T47D (cell line): ENCODE measurements at regions not wholly inside any gene's neighbourhood (a gene's known extent, or its start where the extent isn't known, plus 50 kb on each side); places are given as distances from the start of the nearest gene placed in this dataset.

Experiments used
- DNase-seq, 2 experiments: peaks; one replicate each; pipeline versions ENCODE4 v3.0.0 to v3.0.0-alpha.2; 2011 to 2012; ENCODE audit warnings: low read depth in 1 of 2, low spot score in 1 of 2
- JUND ChIP-seq: IDR thresholded peaks from 2 replicates; pipeline ENCODE4 v1.6.1; 2012; ENCODE audit warnings: low read depth
- in situ Hi-C: cut with HindIII; loops from 2 replicates; pipeline ENCODE4 v1.10.0; 2016; ENCODE audit warnings: low sequenced_read_pairs, low pct_unique_long_range_greater_than_20kb

DNA sequence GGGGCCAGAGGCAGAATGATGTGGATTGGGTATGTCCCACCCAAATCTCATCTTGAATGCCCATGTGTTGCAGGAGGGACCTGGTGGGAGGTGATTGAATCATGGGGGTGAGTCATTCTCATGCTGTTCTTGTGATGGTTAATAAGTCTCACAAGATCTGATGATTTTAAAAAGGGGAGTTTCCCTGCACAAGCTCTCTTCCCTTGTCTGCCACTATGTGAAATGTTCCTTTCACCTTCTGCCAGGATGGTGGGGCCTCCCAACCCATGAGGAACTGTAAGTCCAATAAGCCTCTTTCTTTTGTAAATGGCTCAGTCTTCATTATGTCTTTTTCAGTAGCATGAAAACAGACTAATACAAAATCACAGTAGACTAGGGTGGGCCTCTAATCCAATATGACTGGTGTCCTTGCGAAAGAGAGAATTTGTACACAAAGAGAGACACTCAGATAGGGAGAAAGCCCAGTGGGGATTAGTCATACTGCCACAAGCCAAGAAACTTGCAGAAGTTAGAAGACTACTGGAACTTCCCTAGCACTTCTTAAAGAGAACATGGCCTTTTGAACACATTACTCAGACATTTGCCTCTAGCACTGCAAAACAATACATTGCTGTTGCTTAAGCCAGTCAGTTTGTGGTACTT, 68.4 kb downstream of the ANXA1 start:
- in situ Hi-C loops, result no loop called here
- DNase-seq, result no peak
- no peak for TF ChIP-seq JUND

DNA sequence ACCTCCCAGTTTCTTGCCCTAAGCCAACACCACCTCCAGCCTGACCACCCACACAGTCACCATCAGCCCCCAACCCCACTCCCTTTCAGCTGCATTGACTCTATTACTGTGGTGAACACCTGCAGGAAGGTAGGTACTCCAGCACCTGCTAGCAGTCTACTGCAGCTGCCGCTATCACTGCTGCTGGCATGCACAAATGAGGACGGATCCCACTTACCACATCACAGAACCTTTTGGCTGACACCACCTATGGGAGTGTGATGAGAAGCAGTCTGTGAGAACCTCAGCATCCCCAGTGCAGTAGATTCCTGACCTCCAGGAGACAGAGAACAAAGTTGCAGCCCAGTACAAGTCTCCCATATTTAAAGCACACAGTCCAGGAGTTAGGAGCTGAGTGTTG, 71.9 kb downstream of the ANXA1 start:
- TF ChIP-seq JUND, result no peak
- in situ Hi-C loops, result no loop called here

DNA sequence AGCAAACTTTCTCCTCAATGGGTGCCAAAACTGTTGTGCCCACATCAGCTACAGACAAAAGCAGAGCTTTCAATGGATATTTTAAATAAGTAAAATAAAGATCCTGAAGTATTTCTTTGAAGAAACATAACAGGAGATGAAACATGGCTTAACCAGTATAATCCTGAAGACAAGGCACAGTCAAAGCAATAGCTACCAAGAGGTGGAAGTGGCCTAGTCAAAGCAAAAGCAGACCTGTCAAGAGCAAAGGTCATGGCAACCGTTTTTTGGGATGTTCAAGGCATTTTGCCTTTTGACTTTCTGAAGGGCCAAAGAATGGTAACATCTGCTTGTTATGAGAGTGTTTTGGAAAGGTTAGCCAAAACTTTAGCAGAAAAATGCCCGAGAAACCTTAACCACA, 77.9 kb downstream of the ANXA1 start:
- in situ Hi-C loops, result no loop called here
- no peak for TF ChIP-seq JUND

More for the DNA sequence above, 71.9 kb downstream of the ANXA1 start:
- DNase-seq, result no peak

DNA sequence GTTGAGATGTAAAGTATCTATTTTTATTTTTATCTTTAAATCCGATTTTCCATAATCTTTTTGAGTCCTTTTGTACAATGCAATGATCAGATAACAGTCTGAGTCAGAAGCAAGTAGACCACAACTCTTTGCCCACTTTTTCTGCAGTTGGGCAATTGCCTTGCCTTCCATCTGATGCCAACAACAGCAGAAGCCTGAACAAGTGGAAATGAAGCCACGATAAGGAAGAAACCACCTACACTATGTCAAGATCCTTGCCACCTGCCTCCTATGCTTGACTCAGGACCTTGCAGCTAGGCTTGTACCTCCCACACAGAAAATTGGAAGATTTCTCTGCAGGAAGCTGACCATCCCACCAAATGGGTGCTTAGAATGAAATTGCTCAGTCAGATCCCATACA, 78.6 kb downstream of the ANXA1 start:
- in situ Hi-C loops, result no loop called here
- no peak for DNase-seq
- no peak for TF ChIP-seq JUND

More for the DNA sequence above, 77.9 kb downstream of the ANXA1 start:
- DNase-seq, result no peak

DNA sequence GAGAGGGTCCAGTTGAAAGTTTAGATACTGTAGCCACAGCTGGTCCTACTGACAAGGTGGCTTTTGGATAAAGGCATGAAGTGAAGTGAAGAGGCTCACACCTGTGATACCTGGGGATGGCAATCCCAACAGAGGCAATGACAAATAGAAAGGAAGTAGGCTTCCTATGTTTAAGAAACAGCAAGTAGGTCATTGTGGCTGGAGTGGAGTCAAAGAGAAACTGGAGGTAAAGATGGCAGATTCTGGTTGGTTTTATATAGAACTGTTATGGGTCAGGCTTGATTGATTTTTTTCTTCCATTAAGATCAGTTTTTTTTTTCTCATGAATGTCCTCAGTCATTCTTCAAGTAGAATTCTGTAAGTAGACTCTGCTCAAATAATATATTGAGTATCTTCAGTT, 79.5 kb downstream of the ANXA1 start:
- in situ Hi-C loops, result no loop called here
- DNase-seq, result no peak
- TF ChIP-seq JUND, result no peak

DNA sequence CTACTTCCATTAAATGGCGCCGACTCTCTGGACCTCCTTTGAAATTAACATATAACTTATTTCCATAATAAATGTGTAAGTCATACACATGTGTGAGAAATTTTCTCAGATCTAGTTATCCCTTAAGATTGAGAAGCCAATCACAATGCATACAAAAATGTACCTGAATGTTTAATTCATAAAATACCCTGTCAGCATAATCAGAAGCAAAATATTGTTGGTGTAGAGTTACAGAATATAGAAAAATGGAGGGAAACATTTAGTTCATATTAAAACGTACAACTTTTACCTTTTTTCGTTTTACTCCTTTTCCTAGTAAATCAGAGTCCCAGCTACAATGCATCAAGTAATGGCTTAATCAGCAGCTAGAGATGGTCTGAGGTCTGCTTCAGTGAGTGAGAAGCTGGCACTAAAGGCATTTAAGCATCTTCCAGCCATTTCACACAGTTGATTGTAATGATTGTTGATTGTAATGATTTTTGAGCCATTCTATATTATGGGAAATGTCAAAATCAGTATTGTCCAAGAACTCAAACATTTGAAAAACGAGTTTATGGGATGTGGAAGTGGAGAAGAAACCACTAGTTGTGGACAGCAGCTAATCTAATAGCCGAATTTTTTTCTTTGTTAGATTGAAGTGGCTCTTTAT, 81.8 kb downstream of the ANXA1 start:
- no peak for DNase-seq
- in situ Hi-C loops, result no loop called here
- no peak for TF ChIP-seq JUND

DNA sequence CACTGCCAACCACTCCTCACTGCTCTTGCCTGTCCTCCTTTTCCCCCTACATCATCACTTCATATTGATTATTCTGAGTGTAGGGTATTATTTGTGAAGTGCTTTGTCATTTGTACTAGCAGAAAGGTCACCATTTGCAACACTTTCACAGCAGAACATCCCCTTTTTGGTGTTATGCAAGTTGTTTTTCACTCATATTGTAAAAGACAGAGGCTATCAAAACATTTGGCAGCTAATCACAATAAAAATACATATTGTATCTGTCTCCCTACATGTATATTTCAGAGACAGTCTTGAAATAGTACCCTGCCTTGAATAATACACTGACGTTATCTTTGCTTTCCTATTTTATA, 82.3 kb downstream of the ANXA1 start:
- DNase-seq, result no peak
- TF ChIP-seq JUND, result no peak
- in situ Hi-C loops, result no loop called here

DNA sequence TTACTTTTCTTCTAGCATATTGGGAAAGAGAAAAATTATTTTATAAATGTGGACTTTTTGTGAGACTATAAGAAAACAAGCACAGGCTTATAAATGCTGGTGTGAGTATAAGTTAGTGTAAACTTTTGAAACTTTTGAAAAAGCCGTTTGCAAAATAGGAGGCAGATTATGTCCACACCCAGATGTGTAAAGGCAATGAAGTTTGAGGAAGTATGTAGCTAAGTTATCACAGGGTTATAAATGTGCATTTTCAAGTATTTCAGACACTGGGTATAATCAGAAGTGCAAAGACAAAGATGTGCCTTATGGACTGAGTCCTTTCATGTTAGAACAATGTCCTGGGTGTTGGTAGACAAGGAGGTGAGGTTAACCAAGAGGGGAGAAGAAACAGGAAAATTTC, 85.5 kb downstream of the ANXA1 start:
- no peak for DNase-seq
- TF ChIP-seq JUND, result no peak
- in situ Hi-C loops, result no loop called here

DNA sequence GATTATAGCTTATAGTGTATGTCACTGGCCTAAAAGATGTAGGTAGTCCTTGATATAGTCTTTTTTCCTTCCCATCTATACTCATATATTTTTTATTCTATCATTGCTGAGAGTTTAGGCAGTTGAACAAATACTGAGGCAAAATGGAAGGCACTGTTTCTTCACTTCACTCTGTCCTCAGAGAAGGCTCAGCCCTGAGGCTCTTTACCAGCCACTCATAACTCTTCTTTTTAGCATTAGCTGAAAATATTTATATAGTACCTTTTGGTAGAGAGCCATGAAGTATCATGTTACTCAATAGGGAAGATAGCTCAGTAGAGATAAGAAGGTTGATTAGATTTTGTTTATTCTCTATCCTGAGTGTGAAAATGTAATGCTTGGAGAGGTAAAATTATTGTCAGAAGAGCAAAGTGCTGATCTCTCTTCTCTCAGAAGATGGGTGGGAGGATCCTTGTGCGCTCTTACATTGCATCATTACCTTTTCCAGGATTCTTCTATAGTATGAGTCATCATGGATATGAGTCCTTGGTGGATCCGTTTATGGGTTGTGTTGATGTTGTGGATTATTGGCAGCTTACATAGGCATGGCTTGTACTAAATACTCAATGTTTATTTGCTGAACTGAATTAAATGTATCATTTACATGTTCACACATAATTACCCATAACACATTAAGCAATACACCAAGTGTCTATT, 88.1 kb downstream of the ANXA1 start:
- no peak for DNase-seq
- in situ Hi-C loops, result no loop called here

DNA sequence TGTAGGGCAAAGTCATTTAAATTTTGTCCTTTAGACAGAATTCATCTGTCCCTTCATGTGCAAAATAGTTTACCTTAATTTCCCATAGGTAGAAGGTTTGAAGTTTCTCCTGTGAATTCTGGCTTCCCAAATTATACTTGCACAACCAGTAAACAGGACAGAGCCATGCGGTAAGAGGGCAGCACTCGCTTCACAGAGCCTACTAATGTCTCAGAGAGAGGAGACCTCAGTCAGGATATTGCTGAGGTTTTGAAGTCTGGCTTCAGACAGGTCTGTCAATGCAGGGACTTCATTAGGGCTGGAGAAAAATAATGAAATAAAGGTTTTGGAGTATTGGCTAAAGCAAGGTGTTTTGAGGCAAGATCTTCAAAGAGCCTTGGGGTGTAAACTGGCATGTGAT, 91.4 kb downstream of the ANXA1 start:
- no peak for DNase-seq
- in situ Hi-C loops, result no loop called here
- no peak for TF ChIP-seq JUND

More for the DNA sequence above, 88.1 kb downstream of the ANXA1 start:
- no peak for TF ChIP-seq JUND

DNA sequence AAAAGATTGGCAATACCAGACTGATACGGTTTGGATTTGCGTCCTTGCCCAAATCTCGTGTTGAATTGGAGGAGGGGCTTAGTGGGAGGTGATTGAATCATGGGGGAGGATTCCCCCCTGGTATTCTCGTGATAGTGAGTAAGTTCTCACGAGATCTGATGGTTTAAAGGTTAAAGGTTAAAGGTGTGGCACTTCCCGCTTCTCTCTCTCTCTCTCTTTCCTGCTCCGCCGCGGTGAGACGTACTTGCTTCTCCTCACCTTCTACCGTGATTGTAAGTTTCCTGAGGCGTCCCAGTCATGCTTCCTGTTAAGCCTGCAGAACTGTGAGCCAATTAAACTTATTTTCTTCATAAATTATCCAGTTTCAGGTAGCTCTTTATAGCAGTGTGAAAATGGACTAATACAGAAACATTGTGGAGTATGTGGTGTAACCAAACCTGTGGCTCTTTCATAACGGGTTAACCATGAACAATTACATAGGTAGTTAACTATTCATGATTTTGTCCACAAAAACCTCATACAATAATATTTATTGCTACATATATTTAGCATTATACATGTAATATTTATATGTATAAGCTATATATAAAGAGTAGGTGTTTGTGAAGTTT, 107.5 kb downstream of the ANXA1 start:
- no peak for DNase-seq
- no peak for TF ChIP-seq JUND
- in situ Hi-C loops, result no loop called here

DNA sequence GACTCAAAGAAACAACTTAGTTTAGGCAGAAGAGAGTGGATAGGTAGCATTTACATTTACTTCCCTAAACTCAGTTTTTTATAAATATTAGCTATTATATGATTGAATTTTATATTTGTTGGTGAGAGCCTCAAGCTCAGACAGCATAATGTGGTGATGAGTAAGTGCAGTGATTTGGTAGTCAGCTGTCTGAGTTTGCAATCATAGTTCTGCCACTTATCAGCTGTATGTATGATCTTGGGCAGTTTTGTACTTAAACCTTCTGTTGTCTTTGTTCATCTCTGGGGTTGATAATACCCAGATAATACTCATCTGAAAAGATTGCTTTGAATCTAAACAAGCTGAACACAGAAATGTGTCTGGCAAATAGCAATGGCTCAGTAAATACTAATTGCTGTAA, 108.8 kb downstream of the ANXA1 start:
- no peak for TF ChIP-seq JUND
- no peak for DNase-seq
- in situ Hi-C loops, result no loop called here

DNA sequence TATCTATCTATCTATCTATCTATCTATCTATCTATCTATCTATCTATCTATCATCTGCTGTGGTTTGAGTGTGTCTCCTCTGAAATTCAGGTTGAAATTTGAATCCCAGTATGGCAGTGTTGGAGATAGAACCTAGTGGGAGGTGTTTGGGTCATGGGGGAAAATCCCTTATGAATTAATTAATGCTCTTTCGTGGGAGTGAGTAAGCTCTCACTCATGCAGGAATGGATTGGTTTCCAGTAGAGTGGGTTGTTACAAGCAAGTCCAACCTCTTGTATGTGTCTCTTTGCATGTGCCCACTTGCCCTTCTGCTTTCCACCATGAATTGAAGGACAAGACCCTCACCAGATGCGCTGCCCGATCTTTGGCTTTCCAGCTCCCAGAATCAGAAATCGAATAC, 113.0 kb downstream of the ANXA1 start:
- DNase-seq, result no peak
- TF ChIP-seq JUND, result no peak
- in situ Hi-C loops, result no loop called here
